ENCODE measurements at regions not wholly inside any gene's neighbourhood (a gene's known extent, or its start where the extent isn't known, plus 50 kb on each side); places are given as distances from the start of the nearest gene placed in this dataset.

DNA sequence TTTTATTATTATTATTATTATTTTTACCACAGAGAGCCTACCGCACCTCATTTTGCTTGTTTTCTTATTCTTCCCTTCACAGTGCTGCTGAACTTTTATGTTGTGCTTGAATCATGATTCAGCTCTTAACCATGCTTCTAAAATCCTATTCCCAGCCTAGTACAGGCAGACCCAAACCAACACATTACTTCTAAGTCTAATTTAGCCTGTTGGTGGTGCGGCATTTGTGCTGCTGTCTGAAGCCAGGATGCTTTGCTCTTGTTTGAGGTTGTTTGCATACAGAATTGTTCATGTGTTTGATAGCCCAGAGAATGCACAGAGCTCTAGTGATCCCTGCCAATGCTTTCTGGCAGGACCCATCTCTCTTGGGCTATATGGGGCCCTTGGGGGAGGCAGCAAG lies 213.5 kb upstream of the KCNG1 start (continued):
- no peak for TF ChIP-seq NR2C2 (CRISPR knock-in tag; IDR thresholded peaks at IDR 0.05)
- TF ChIP-seq NR2C2 (tag; IDR thresholded peaks at IDR 0.05), result no peak
- TF ChIP-seq, protein P1, sequence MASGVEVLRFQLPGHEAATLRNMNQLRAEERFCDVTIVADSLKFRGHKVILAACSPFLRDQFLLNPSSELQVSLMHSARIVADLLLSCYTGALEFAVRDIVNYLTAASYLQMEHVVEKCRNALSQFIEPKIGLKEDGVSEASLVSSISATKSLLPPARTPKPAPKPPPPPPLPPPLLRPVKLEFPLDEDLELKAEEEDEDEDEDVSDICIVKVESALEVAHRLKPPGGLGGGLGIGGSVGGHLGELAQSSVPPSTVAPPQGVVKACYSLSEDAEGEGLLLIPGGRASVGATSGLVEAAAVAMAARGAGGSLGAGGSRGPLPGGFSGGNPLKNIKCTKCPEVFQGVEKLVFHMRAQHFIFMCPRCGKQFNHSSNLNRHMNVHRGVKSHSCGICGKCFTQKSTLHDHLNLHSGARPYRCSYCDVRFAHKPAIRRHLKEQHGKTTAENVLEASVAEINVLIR (CRISPR knock-in tag; IDR thresholded peaks at IDR 0.05), result no peak
- TF ChIP-seq FOSL1 (tag; conservative IDR thresholded peaks at IDR 0.05), result no peak
- no peak for TF ChIP-seq MCM2 (IDR thresholded peaks at IDR 0.05; ENCODE audit: low read depth)

DNA sequence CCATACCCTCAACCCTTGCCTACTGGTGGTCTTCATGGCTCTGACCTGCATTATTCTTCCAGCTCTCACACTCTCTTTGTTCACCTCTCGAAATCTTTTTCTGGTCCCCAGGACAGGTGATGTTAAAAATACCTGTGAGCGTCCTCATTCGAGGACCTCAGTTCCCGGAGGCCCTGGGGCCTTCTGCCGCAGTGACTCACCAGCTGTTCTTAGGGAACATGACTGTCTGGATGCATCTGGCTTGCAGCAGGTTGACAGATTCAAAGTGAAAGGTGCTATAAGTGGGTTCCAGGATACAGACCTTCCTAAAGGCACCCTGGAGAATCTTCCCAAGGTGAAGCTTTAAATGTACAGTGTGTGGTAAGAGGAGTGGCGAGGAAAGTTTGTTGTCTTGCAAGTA lies 210.4 kb upstream of the KCNG1 start:
- Histone ChIP-seq H4K20me1 (replicated peaks; ENCODE audit: control insufficient read depth, insufficient read depth, low read length) (no peaks in the 10 kb centered on the region; the same call in 1 of the 2 replicates), H3K4me1 (replicated peaks in 1 of 2; ENCODE audit: control insufficient read depth in 2 of 2, insufficient read depth in 2 of 2, low read length in 2 of 2) (no peaks in the 10 kb centered on the region), H3K4me3 (no peak overlapping the region), H2AFZ (ENCODE audit: low read depth, low read length) (no peak overlapping the region), H3K36me3 (ENCODE audit: control insufficient read depth, insufficient read depth, low read length) (no peaks in the 10 kb centered on the region), H3K9me1 (ENCODE audit: control insufficient read depth, insufficient read depth, low read length) (no peaks in the 10 kb centered on the region), H3K79me2 (ENCODE audit: control insufficient read depth, insufficient read depth, low read length) (no peaks in the 10 kb centered on the region), H3K27me3 (ENCODE audit: control insufficient read depth in 2 of 2, insufficient read depth in 2 of 2, low read length in 2 of 2) (peaks cover 8 to 36% of the 10 kb centered on the region in 2 experiments; a peak in 4 of 5 replicates), H3K9me3 (replicated peaks; ENCODE audit: control insufficient read depth, insufficient read depth, low read depth, low read length) (no peaks in the 10 kb centered on the region), H3K9ac (ENCODE audit: insufficient read depth in 1 of 2, low read depth in 2 of 2, low read length in 2 of 2) (no peak overlapping the region), H3K27ac (ENCODE audit: extremely low read depth, low read depth, low read length) (no peak overlapping the region), H3K4me2 (ENCODE audit: insufficient read depth, low read length) (no peak overlapping the region)
- ChIA-PET CTCF (ENCODE audit: low intra/inter-chr PET ratio) (no interaction called here), POLR2A (interaction anchor here (0.6 to 0.7 kb wide), 2 partner anchors 10 to 40 kb away, joined by 3 to 4 read pairs; no protein-coding TSS in a partner anchor)
- no TSS peak for BruUV-seq (replicated peaks)
- no peak for TF ChIP-seq CEBPG (CRISPR knock-in tag; IDR thresholded peaks at IDR 0.05)
- no peak for TF ChIP-seq CEBPG (tag; conservative IDR thresholded peaks at IDR 0.05 in 1 of 2, IDR thresholded peaks at IDR 0.05 in 1 of 2)
- no peak for TF ChIP-seq CREM (IDR thresholded peaks at IDR 0.05; ENCODE audit: low read depth)
- FAIRE-seq, result no peak
- 2% methylated on average over 6 of the region's 6 CpGs for WGBS (ENCODE audit: insufficient coverage, low coverage, missing lambda C conversion rate)
- no peak for DNase-seq (ENCODE audit: extremely low read depth in 1 of 4, low spot score in 3 of 4)
- no peak for ATAC-seq
- intact Hi-C loops (cut with micrococcal nuclease) (no loop called here), in situ Hi-C loops (cut with MboI) (no loop called here)

Data from K562 (cell line).